HG02642 (cell line): ENCODE measurements at regions not wholly inside any gene's neighbourhood (a gene's known extent, or its start where the extent isn't known, plus 50 kb on each side); places are given as distances from the start of the nearest gene placed in this dataset.
"Not testable (repeated sequence)": the region's sequence is repeated elsewhere in the genome, so short reads cannot be mapped to it uniquely, and the experiment has no call there.

Experiments used
- ATAC-seq: cut with Tn5 transposase; IDR thresholded peaks from one replicate; pipeline ENCODE4 v1.9.1; 2021; ENCODE audit warnings: mild to moderate bottlenecking; ENCODE audit not compliant: unreplicated experiment, poor library complexity

GRCh38 chr13:87570669-87571068 lies 100.5 kb upstream of the SLITRK5 start:
- no peak for ATAC-seq

GRCh38 chr13:87582399-87582798 lies 88.8 kb upstream of the SLITRK5 start:
- no peak for ATAC-seq

- ATAC-seq: no peak
These were observed 80.7 kb upstream of the SLITRK5 start for GRCh38 chr13:87590518-87590917.

- ATAC-seq: not testable (repeated sequence)
These were observed 66.7 kb upstream of the SLITRK5 start for GRCh38 chr13:87604437-87604836.

GRCh38 chr13:87607266-87607665 lies 63.9 kb upstream of the SLITRK5 start:
- ATAC-seq: no peak

- no peak for ATAC-seq
These were observed 56.9 kb upstream of the SLITRK5 start for GRCh38 chr13:87614276-87614675.
